Thymus (tissue), 11 donors: ENCODE measurements at regions not wholly inside any gene's neighbourhood (a gene's known extent, or its start where the extent isn't known, plus 50 kb on each side); places are given as distances from the start of the nearest gene placed in this dataset.

Experiments used
- DNase-seq, 9 donors: peaks; one replicate each; pipeline ENCODE4 v3.0.0-alpha.2; 2013; ENCODE audit warnings: low spot score in 9 of 9, low read depth in 6 of 9, missing footprints in 1 of 9
- H3K27ac ChIP-seq, 2 donors: one replicate each; pipeline ENCODE4 v1.5.1; 2013; ENCODE audit warnings: control low read depth in 1 of 2, low read depth in 1 of 2, low read length in 1 of 2, mild to moderate bottlenecking in 1 of 2, moderate library complexity in 1 of 2
- H3K27me3 ChIP-seq, 2 donors: one replicate each; pipeline ENCODE4 v1.5.1; 2013; ENCODE audit warnings: low read length in 1 of 2; ENCODE audit not compliant: control insufficient read depth in 2 of 2, insufficient read depth in 1 of 2
- H3K36me3 ChIP-seq, 2 donors: one replicate each; pipeline ENCODE4 v1.5.1; 2013; ENCODE audit warnings: low read length in 1 of 2, mild to moderate bottlenecking in 1 of 2, moderate library complexity in 1 of 2; ENCODE audit not compliant: control insufficient read depth in 2 of 2, insufficient read depth in 2 of 2
- H3K4me1 ChIP-seq, 2 donors: one replicate each; pipeline ENCODE4 v1.5.1; 2013; ENCODE audit warnings: low read length in 2 of 2; ENCODE audit not compliant: control insufficient read depth in 2 of 2, insufficient read depth in 2 of 2
- H3K4me3 ChIP-seq, 2 donors: one replicate each; pipeline ENCODE4 v1.5.1; 2013; ENCODE audit warnings: low read length in 2 of 2, control low read depth in 1 of 2, mild to moderate bottlenecking in 1 of 2
- H3K9me3 ChIP-seq, 2 donors: one replicate each; pipeline ENCODE4 v1.5.1; 2013; ENCODE audit warnings: low read length in 1 of 2, mild to moderate bottlenecking in 1 of 2; ENCODE audit not compliant: control insufficient read depth in 2 of 2, insufficient read depth in 1 of 2
- WGBS: extraction: QIAGEN DNeasy Blood & Tissue Kit; methylation state at CpG from one replicate; pipeline ENCODE4 v1.1.7; 2013; 5-methylcytosine and 5-hydroxymethylcytosine counted together
- donor health status: healthy.

DNA sequence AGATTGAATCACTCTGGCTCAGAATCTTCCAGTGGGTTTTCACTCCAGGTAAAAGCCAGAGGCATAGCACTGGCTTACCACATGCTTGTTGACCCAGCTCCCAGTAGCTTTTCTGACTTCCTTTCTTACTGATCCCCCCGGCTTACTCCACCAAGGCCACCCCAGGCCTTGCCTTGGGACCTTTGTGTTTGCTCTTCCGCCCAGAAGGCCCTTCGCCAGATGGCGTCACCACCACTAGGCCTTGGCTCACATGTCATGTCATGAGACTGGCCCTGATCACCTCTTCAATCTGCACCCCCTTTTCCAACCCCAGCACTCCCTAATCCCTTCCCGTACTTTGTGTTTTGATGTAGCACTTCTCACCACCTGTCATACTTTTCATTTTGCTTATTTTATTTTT lies 98.5 kb upstream of the UMPS start:
- WGBS = 87% methylated on average over 5 of the region's 5 CpGs
- Histone ChIP-seq H3K27me3 (no peaks in the 10 kb centered on the region), H3K27ac (no peak overlapping the region)

DNA sequence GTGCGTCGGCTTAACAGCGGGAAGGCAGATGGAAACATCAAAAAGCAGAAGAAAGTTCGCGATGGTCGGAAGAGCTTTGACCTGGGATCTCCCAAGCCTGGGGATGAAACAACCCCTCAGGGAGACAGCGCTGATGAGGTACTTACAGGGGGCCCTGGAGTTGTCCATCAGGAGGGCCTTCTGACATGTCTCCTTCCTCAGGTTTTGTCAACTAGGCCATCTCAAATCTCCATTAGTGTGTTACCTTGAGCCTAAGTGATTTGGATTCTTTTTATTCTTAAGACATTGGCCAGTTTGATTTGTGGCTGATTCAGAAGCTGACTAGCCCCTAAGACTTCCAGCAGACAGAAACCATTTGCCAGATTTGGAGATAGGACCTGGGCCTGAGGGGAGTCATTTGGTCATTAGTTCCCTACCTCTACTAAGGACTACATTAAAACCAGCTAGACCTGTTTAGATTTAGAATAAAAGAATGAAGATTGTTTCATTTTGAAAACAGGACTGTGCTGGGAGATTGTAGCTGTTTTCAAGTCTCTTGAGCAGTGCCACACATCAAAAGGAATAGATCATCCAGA lies 97.6 kb upstream of the UMPS start:
- H3K9me3 ChIP-seq = no peaks in the 10 kb centered on the region
- DNase-seq = no peak
- H3K36me3 ChIP-seq = no peaks in the 10 kb centered on the region
- H3K27me3 ChIP-seq = no peaks in the 10 kb centered on the region
- WGBS = 98% methylated on average over 7 of the region's 7 CpGs
- no peak overlapping the region for H3K27ac ChIP-seq
- no peak overlapping the region for H3K4me3 ChIP-seq
- H3K4me1 ChIP-seq = no peaks in the 10 kb centered on the region

More for the DNA sequence above, 98.5 kb upstream of the UMPS start:
- Histone ChIP-seq H3K4me1 (no peaks in the 10 kb centered on the region), H3K36me3 (no peaks in the 10 kb centered on the region), H3K9me3 (no peaks in the 10 kb centered on the region), H3K4me3 (no peak overlapping the region)
- DNase-seq = no peak

DNA sequence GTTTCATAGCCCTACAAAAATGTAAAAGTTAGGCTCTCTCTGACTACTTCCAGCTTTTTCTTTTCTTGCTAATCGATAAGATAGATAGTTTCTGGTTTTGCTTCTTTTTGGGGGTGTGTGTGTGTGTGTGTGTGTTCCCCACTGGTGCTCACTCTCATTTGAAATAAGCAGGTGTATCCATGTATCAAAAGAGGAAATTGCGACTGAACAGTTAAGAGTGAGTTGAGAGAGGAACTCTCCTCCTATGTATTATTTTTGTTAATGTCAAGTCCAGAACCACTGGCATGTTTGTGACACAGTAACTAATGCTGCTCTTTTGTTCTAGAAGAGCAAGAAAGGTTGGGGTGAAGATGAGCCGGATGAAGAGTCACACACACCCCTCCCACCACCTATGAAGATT lies 96.7 kb upstream of the UMPS start:
- no peaks in the 10 kb centered on the region for H3K9me3 ChIP-seq
- H3K27ac ChIP-seq = no peak overlapping the region
- H3K36me3 ChIP-seq = no peaks in the 10 kb centered on the region
- no peaks in the 10 kb centered on the region for H3K4me1 ChIP-seq
- H3K27me3 ChIP-seq = no peaks in the 10 kb centered on the region
- no peak for DNase-seq
- 10% methylated on average over 3 of the region's 3 CpGs for WGBS
- no peak overlapping the region for H3K4me3 ChIP-seq

DNA sequence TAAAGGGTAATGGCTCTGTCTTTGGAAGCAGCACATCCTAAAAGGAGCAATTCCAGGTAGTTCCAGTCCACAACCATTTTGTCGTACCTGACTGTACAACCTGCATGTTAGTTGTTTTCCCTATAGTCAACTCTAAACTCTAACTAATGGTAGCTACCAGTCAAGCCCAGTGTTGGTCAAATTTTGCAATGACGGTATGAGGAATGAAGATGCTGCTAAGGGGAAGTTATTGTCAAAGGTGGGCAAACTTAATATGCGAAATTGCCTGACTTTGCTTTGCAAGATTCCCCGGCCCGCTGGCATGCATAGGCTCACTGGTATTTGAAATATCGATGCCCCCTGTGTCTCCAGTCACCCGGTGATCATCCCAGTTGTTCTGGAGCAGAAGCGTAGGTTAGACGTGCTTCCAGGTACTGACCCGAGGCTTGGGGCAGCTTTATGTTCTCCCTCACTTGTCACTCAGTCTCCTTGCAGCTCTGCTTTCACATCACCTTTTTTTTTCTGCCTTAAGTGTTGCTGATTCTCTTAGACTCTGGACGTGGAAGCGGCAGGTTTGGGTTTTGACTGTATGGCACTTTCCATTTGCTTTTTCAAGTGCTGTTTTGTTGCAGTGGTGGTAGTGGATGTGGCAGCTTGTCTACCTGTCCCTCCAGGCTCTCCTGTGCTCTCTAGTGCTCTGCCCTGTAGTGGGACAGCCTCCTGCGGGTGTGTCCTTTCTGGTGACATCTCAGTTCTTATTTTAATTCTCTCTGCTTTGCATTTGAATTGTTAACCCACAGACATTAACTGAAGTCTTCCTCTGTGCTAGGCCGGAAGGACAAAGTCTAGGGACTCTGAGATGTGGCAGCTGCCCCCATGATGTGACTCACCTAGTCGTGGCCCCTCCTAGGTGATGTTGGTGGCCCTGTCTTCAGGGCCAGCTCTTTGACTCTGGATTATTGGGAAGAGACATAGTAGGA lies 95.8 kb upstream of the UMPS start:
- H3K27me3 ChIP-seq = no peaks in the 10 kb centered on the region
- no peak overlapping the region for H3K27ac ChIP-seq
- WGBS = 95% methylated on average over 15 of the region's 15 CpGs
- no peaks in the 10 kb centered on the region for H3K9me3 ChIP-seq
- no peak overlapping the region for H3K4me3 ChIP-seq
- DNase-seq = no peak
- no peaks in the 10 kb centered on the region for H3K4me1 ChIP-seq
- H3K36me3 ChIP-seq = no peaks in the 10 kb centered on the region

DNA sequence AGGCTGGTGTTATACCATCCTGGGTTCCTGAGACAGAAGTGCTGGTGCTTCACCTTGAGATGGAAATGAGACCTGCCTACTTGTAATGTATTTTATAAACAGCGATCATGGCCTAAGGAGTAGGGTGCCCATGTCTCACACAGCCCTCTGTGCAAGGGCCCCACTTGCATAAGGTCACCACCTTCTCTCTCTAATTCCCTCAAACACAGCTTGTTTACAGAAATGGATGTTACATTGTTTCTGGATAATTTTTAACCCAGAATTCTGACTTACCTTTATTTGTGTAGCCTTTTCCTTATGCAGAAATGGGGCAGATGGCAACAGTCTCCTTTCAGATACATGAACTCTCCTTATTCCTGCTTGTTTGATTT lies 95.1 kb upstream of the UMPS start:
- Histone ChIP-seq H3K27ac (no peak overlapping the region), H3K4me1 (no peaks in the 10 kb centered on the region), H3K36me3 (no peaks in the 10 kb centered on the region), H3K9me3 (no peaks in the 10 kb centered on the region), H3K4me3 (no peak overlapping the region), H3K27me3 (no peaks in the 10 kb centered on the region)
- WGBS = 96% methylated on average over 1 of the region's 1 CpG
- no peak for DNase-seq

DNA sequence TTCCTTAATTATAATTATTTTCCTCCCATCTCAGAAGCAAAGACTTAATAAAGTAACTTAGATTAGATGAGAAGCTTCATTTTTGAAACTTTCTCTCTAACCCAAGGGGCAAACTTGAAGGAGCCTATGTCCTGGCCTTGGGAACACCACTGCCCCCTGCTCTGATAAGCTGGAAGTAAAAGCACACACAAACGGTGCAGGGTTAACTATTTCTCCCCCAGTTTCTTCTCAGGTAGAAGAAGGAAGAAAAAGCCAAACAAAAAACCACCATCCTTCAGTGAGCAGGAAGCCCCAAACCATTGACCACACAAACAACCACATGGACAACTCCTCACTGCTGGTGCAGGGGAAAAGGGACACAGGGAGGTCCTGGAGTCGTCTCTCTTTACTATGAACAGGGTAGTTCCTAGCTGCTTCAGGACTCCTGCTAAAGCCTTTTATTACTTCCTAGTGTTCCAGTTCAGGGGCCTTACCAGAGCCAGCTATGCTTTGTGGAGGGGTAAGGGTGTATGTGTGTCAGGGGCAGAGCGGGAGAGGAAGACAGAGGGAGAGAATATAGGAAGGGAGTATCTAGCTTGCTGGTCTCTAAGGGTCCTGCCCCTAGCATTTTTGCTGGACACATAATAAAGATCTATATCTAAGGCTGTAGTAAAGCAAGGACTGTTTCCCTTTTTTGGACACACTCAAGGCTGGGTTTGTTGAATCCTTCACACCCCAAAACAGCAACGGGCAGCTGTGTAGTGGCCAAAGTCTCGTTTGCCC lies 94.0 kb upstream of the UMPS start:
- Histone ChIP-seq H3K9me3 (no peaks in the 10 kb centered on the region), H3K4me3 (no peak overlapping the region), H3K27ac (no peak overlapping the region), H3K36me3 (no peaks in the 10 kb centered on the region), H3K27me3 (no peaks in the 10 kb centered on the region), H3K4me1 (no peaks in the 10 kb centered on the region)
- WGBS = 48% methylated on average over 5 of the region's 5 CpGs
- no peak for DNase-seq

DNA sequence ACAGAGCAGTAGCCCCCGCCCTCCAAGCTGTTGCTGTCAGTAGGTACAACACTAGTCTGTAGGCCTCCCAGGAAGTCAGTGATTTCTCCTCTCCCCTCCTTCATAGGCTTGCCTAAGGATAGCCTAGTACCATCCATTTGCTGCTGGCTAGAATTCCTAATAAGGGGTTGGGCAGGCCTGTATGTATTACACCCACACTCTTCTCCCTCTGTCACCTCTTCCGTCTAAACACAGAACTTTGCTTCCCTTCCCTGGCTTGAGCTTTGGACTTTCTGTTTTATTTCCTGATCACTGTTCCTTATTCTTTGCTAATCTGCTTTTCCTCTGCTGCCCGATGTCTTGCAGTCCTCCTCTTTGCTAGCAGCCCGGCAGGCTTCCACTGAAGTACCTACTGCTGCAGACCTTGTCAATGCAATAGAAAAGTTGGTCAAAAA lies 93.4 kb upstream of the UMPS start:
- no peak overlapping the region for H3K4me3 ChIP-seq
- WGBS = 85% methylated on average over 4 of the region's 4 CpGs
- DNase-seq = no peak
- no peaks in the 10 kb centered on the region for H3K27me3 ChIP-seq
- no peak overlapping the region for H3K27ac ChIP-seq
- no peaks in the 10 kb centered on the region for H3K36me3 ChIP-seq
- no peaks in the 10 kb centered on the region for H3K9me3 ChIP-seq
- H3K4me1 ChIP-seq = no peaks in the 10 kb centered on the region

DNA sequence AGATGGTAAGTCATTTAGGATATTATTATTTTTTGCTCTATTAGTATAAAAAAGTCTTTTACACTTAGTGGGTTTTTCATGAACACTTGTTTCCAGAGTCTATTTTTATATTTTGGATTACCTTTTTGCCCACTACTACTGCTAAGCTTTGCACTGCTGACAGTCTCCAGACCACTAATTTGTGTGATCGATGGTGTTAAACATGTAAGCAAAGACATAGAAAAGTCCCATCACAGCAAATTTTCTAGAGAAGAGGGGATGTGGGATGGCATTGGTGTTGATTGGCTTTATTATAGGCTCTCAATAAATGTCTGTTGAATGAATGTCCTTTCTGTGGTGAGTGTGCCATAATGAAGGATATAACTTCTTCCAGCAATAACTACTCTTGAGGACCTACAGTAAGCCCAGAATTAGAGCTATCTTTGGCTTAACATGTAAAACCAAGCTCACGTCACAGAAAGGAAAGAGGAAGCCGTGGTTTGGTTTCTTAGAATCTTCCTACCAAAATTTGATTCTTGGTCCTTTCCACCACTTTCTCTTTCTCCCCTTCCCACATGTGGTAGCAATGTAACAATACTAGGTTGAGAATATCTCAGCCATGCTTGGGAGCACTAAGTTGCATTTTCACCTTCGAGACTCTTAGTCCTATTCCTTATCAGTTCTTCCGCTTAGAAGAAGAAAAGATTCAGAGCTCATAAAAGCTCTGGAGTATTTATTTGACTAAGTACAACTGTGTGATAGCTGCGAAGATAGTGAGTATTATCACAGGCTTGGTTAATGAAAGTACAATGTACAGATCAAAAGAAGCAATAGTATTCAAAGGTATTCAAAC lies 90.6 kb upstream of the UMPS start:
- no peaks in the 10 kb centered on the region for H3K9me3 ChIP-seq
- WGBS = 48% methylated on average over 6 of the region's 6 CpGs
- H3K27me3 ChIP-seq = no peaks in the 10 kb centered on the region
- H3K36me3 ChIP-seq = no peaks in the 10 kb centered on the region
- H3K27ac ChIP-seq = no peak overlapping the region
- no peak overlapping the region for H3K4me3 ChIP-seq
- DNase-seq = peak in 1 of 9 donors; percentile 31
- H3K4me1 ChIP-seq = no peaks in the 10 kb centered on the region
